T-helper 2 cell treated with Interferon-gamma antibody and Interleukin-4, amounts not matched to agents 5 μg/mL and 100 μg/mL, for 36 hours (primary cell): ENCODE measurements at regions not wholly inside any gene's neighbourhood (a gene's known extent, or its start where the extent isn't known, plus 50 kb on each side); places are given as distances from the start of the nearest gene placed in this dataset.

Experiments used
- DNase-seq: peaks from one replicate; pipeline ENCODE4 v3.0.0; 2021; ENCODE audit warnings: low spot score
- H3K27ac Mint-ChIP-seq: one replicate; pipeline ENCODE4 v1.8.0; 2021; ENCODE audit warnings: mild to moderate bottlenecking, mixed read lengths
- H3K27me3 Mint-ChIP-seq: one replicate; pipeline ENCODE4 v1.8.0; 2021; ENCODE audit warnings: low read depth, mixed read lengths
- H3K36me3 Mint-ChIP-seq: one replicate; pipeline ENCODE4 v1.8.0; 2021; ENCODE audit warnings: low read depth, mixed read lengths
- H3K4me1 Mint-ChIP-seq: one replicate; pipeline ENCODE4 v1.8.0; 2021; ENCODE audit warnings: low read depth, mixed read lengths
- H3K4me3 Mint-ChIP-seq: one replicate; pipeline ENCODE4 v1.8.0; 2022; ENCODE audit warnings: mild to moderate bottlenecking, moderate library complexity, mixed read lengths
- H3K9me3 Mint-ChIP-seq: one replicate; pipeline ENCODE4 v1.8.0; 2021; ENCODE audit warnings: mixed read lengths

GRCh38 chr14:104388011-104388521, 191.5 kb upstream of the C14orf180 start:
- Mint-ChIP-seq H3K9me3 (no peaks in the 10 kb centered on the region), H3K27me3 (no peaks in the 10 kb centered on the region), H3K36me3 (no peaks in the 10 kb centered on the region), H3K4me3 (no peak overlapping the region), H3K27ac (no peak overlapping the region), H3K4me1 (peaks cover 16% of the 10 kb centered on the region)
- no peak for DNase-seq

GRCh38 chr14:104388541-104389325, 190.8 kb upstream of the C14orf180 start:
- no peak overlapping the region for H3K4me3 Mint-ChIP-seq
- H3K36me3 Mint-ChIP-seq = no peaks in the 10 kb centered on the region
- peaks cover 17% of the 10 kb centered on the region for H3K4me1 Mint-ChIP-seq

GRCh38 chr14:104389326-104390220, 190.0 kb upstream of the C14orf180 start:
- Mint-ChIP-seq H3K4me1 (peaks cover 24% of the 10 kb centered on the region), H3K4me3 (peak overlapping the region; percentile 34)

More at GRCh38 chr14:104388541-104389325, 190.8 kb upstream of the C14orf180 start:
- DNase-seq = no peak
- Mint-ChIP-seq H3K27me3 (no peaks in the 10 kb centered on the region), H3K27ac (no peak overlapping the region), H3K9me3 (no peaks in the 10 kb centered on the region)

GRCh38 chr14:104390221-104390931, 189.2 kb upstream of the C14orf180 start:
- no peak for DNase-seq
- Mint-ChIP-seq H3K4me3 (peak overlapping the region; percentile 34), H3K9me3 (no peaks in the 10 kb centered on the region), H3K27me3 (no peaks in the 10 kb centered on the region), H3K27ac (peak overlapping the region; percentile 55), H3K4me1 (peaks cover 32% of the 10 kb centered on the region), H3K36me3 (no peaks in the 10 kb centered on the region)

More at GRCh38 chr14:104389326-104390220, 190.0 kb upstream of the C14orf180 start:
- no peak for DNase-seq
- peak overlapping the region; percentile 55 for H3K27ac Mint-ChIP-seq
- no peaks in the 10 kb centered on the region for H3K27me3 Mint-ChIP-seq
- H3K36me3 Mint-ChIP-seq = no peaks in the 10 kb centered on the region
- no peaks in the 10 kb centered on the region for H3K9me3 Mint-ChIP-seq

- Mint-ChIP-seq H3K4me1 (peaks cover 32% of the 10 kb centered on the region), H3K36me3 (no peaks in the 10 kb centered on the region), H3K27me3 (no peaks in the 10 kb centered on the region), H3K4me3 (no peak overlapping the region), H3K9me3 (no peaks in the 10 kb centered on the region), H3K27ac (no peak overlapping the region)
- no peak for DNase-seq
These were observed 188.3 kb upstream of the C14orf180 start for GRCh38 chr14:104390941-104391901.

- H3K4me3 Mint-ChIP-seq = peak overlapping the region; percentile 18
- peaks cover 35% of the 10 kb centered on the region for H3K4me1 Mint-ChIP-seq
- peak overlapping the region; percentile 72 for H3K27ac Mint-ChIP-seq
- H3K9me3 Mint-ChIP-seq = no peaks in the 10 kb centered on the region
- H3K36me3 Mint-ChIP-seq = no peaks in the 10 kb centered on the region
- H3K27me3 Mint-ChIP-seq = no peaks in the 10 kb centered on the region
- DNase-seq = no peak
These were observed 187.6 kb upstream of the C14orf180 start for GRCh38 chr14:104392001-104392395.

- H3K36me3 Mint-ChIP-seq = no peaks in the 10 kb centered on the region
- peaks cover 35% of the 10 kb centered on the region for H3K4me1 Mint-ChIP-seq
- DNase-seq = no peak
- no peaks in the 10 kb centered on the region for H3K27me3 Mint-ChIP-seq
- H3K27ac Mint-ChIP-seq = no peak overlapping the region
- peak overlapping the region; percentile 18 for H3K4me3 Mint-ChIP-seq
- peaks cover 2% of the 10 kb centered on the region for H3K9me3 Mint-ChIP-seq
These were observed 187.0 kb upstream of the C14orf180 start for GRCh38 chr14:104392396-104393198.

GRCh38 chr14:104393199-104393897, 186.2 kb upstream of the C14orf180 start:
- no peak for DNase-seq
- Mint-ChIP-seq H3K4me3 (peak overlapping the region; percentile 81), H3K36me3 (peaks cover 3% of the 10 kb centered on the region), H3K27me3 (no peaks in the 10 kb centered on the region), H3K4me1 (peaks cover 35% of the 10 kb centered on the region), H3K9me3 (peaks cover 8% of the 10 kb centered on the region), H3K27ac (peak overlapping the region; percentile 90)

- H3K27ac Mint-ChIP-seq = peak overlapping the region; percentile 90
- peak overlapping the region; percentile 81 for H3K4me3 Mint-ChIP-seq
- H3K4me1 Mint-ChIP-seq = peaks cover 35% of the 10 kb centered on the region
- DNase-seq = peak; percentile 11
- peaks cover 3% of the 10 kb centered on the region for H3K36me3 Mint-ChIP-seq
- H3K27me3 Mint-ChIP-seq = no peaks in the 10 kb centered on the region
- peaks cover 11% of the 10 kb centered on the region for H3K9me3 Mint-ChIP-seq
These were observed 185.6 kb upstream of the C14orf180 start for GRCh38 chr14:104393898-104394381.

- Mint-ChIP-seq H3K27ac (peak overlapping the region; percentile 90), H3K9me3 (peaks cover 15% of the 10 kb centered on the region), H3K4me3 (peak overlapping the region; percentile 81), H3K36me3 (peaks cover 3% of the 10 kb centered on the region), H3K27me3 (no peaks in the 10 kb centered on the region), H3K4me1 (peaks cover 35% of the 10 kb centered on the region)
- DNase-seq = no peak
These were observed 185.1 kb upstream of the C14orf180 start for GRCh38 chr14:104394409-104394851.

GRCh38 chr14:104395276-104395675, 184.3 kb upstream of the C14orf180 start:
- peak overlapping the region; percentile 39 for H3K27ac Mint-ChIP-seq
- DNase-seq = no peak
- H3K4me1 Mint-ChIP-seq = peaks cover 34% of the 10 kb centered on the region
- peak overlapping the region; percentile 11 for H3K4me3 Mint-ChIP-seq
- H3K27me3 Mint-ChIP-seq = no peaks in the 10 kb centered on the region
- H3K36me3 Mint-ChIP-seq = peaks cover 3% of the 10 kb centered on the region
- H3K9me3 Mint-ChIP-seq = peaks cover 15% of the 10 kb centered on the region
